HepG2 (cell line): ENCODE measurements at regions not wholly inside any gene's neighbourhood (a gene's known extent, or its start where the extent isn't known, plus 50 kb on each side); places are given as distances from the start of the nearest gene placed in this dataset.

Source experiments
- ATAC-seq: fragments of 200-7000 bp; cut with Tn5 transposase; 3 replicates; pipeline ENCODE4 v1.9.1; 2020; ENCODE audit warnings: mild to moderate bottlenecking, moderate library complexity
- BruUV-seq: library from RNA; stranded (reverse); fragments of 400-500 nt; replicated peaks from 2 replicates; lab custom pipeline; 2021; lab: Mats Ljungman, UMichigan
- CTCF ChIA-PET: fragments of 300-600 bp; formaldehyde crosslinking; extraction: SDS; loops from one replicate; lab custom pipeline; 2021; ENCODE audit warnings: low total read pairs, inconsistent platforms, low intra/inter-chr PET ratio; lab: Yijun Ruan, JAX
- POLR2A ChIA-PET: fragments of 350-600 bp; sonication (Branson Sonifier 250); formaldehyde crosslinking; loops from one replicate; lab custom pipeline; 2020; ENCODE audit warnings: antibody characterized with exemption, inconsistent platforms; lab: Yijun Ruan, JAX
- DNase-seq: peaks from one replicate; pipeline ENCODE4 v3.0.0-alpha.2; 2015; ENCODE audit warnings: low spot score
- FAIRE-seq: peaks from 3 replicates; lab custom pipeline; 2011; peaks lifted over from hg19 to GRCh38; lab: Jason Lieb, UNC
- H2AFZ ChIP-seq: one replicate; pipeline ENCODE4 v1.6.1; 2011; ENCODE audit warnings: low read length, inconsistent platforms
- H3K27ac ChIP-seq: fragments of 300-600 bp; 3 replicates; pipeline ENCODE4 v1.8.0; 2011; ENCODE audit warnings: mixed run types, mild to moderate bottlenecking, mixed read lengths, low read length, inconsistent platforms; ENCODE audit not compliant: insufficient read depth; ENCODE audit errors: extremely low read length
- H3K27me3 ChIP-seq, 2 experiments: fragments of 200-600 bp in 1 of 2; 2 replicates in 1 of 2; 3 replicates in 1 of 2; pipeline versions ENCODE4 v1.6.0 to v1.8.0; 2011; ENCODE audit warnings: low read length in 2 of 2, mild to moderate bottlenecking in 2 of 2, moderate library complexity in 2 of 2, inconsistent platforms in 1 of 2; ENCODE audit not compliant: insufficient read depth in 2 of 2, control insufficient read depth in 1 of 2
- H3K36me3 ChIP-seq, 2 experiments: fragments of 200-600 bp in 1 of 2; replicated peaks in 1 of 2; 2 replicates in 1 of 2; 3 replicates in 1 of 2; pipeline versions ENCODE4 v1.5.1 to v1.8.0; 2011; ENCODE audit warnings: low read length in 2 of 2, inconsistent platforms in 1 of 2; ENCODE audit not compliant: insufficient read depth in 2 of 2, control insufficient read depth in 1 of 2
- H3K4me1 ChIP-seq: 2 replicates; pipeline ENCODE4 v1.5.1; 2012; ENCODE audit warnings: low read length, inconsistent platforms; ENCODE audit not compliant: insufficient read depth
- H3K4me2 ChIP-seq: 2 replicates; pipeline ENCODE4 v1.6.0; 2011; ENCODE audit warnings: low read depth, low read length, inconsistent platforms
- H3K4me3 ChIP-seq, 3 experiments: fragments of 200-600 bp in 1 of 3; sonication (generic), shearing (Covaris generic) in 1 of 3; replicated peaks in 1 of 3; 2 replicates each; pipeline ENCODE4 v1.5.1; 2011 to 2016; ENCODE audit warnings: low read length in 3 of 3, inconsistent platforms in 2 of 3, low read depth in 2 of 3, mild to moderate bottlenecking in 2 of 3, control low read depth in 1 of 3, mixed read lengths in 1 of 3; ENCODE audit not compliant: insufficient read depth in 1 of 3
- H3K79me2 ChIP-seq: one replicate; pipeline ENCODE4 v1.6.1; 2011; ENCODE audit warnings: low read length, inconsistent platforms; ENCODE audit not compliant: insufficient read depth
- H3K9ac ChIP-seq: 2 replicates; pipeline ENCODE4 v1.6.0; 2011; ENCODE audit warnings: mild to moderate bottlenecking, low read depth, low read length, inconsistent platforms; ENCODE audit not compliant: insufficient read depth
- H3K9me3 ChIP-seq: 2 replicates; pipeline ENCODE4 v1.5.1; 2012; ENCODE audit warnings: mild to moderate bottlenecking, low read length
- H4K20me1 ChIP-seq: 2 replicates; pipeline ENCODE4 v1.6.0; 2011; ENCODE audit warnings: inconsistent platforms, mild to moderate bottlenecking, low read length, moderate library complexity; ENCODE audit not compliant: insufficient read depth
- ARID2 ChIP-seq: sonication (generic); formaldehyde crosslinking; IDR thresholded peaks from 2 replicates; pipeline ENCODE4 v1.8.1; 2022; ENCODE audit warnings: mild to moderate bottlenecking, missing genetic modification reagents, borderline replicate concordance
- KLF6 ChIP-seq: IDR thresholded peaks from 2 replicates; pipeline ENCODE4 v1.8.0; 2016; ENCODE audit warnings: missing biosample characterization, missing genetic modification reagents
- NFYB ChIP-seq: sonication (generic); formaldehyde crosslinking; IDR thresholded peaks from 2 replicates; pipeline ENCODE4 v1.4.0; 2020; ENCODE audit warnings: missing genetic modification reagents
- PRMT3 ChIP-seq: sonication (generic); formaldehyde crosslinking; IDR thresholded peaks from 2 replicates; pipeline ENCODE4 v1.8.1; 2022; ENCODE audit warnings: low read depth, mild to moderate bottlenecking, moderate library complexity, missing genetic modification reagents, borderline replicate concordance
- TCF7L2 ChIP-seq: IDR thresholded peaks from 2 replicates; pipeline ENCODE4 v1.6.1; 2011; ENCODE audit warnings: mild to moderate bottlenecking, low read depth, low read length, moderate library complexity
- ZNF441 ChIP-seq: sonication (generic); formaldehyde crosslinking; IDR thresholded peaks from 2 replicates; pipeline ENCODE4 v1.7.0; 2021; ENCODE audit warnings: missing genetic modification reagents, borderline replicate concordance
- ZNF773 ChIP-seq: sonication (generic); formaldehyde crosslinking; IDR thresholded peaks from 2 replicates; pipeline ENCODE4 v1.4.0; 2020; ENCODE audit warnings: missing genetic modification reagents, borderline replicate concordance
- WGBS: methylation state at CpG from one replicate; pipeline ENCODE4 v1.1.6; 2017; ENCODE audit warnings: low lambda C conversion rate; 5-methylcytosine and 5-hydroxymethylcytosine counted together
- in situ Hi-C: cut with HindIII; loops from 2 replicates; pipeline ENCODE4 v1.10.0; 2017; ENCODE audit warnings: low pct_unique_long_range_greater_than_20kb; ENCODE audit not compliant: extremely low pct_ligation_motif_present
- intact Hi-C: fragments of 100-400 bp; cut with micrococcal nuclease; formaldehyde crosslinking; loops from one replicate; pipeline ENCODE4 v1.10.0; 2022; ENCODE audit not compliant: unreplicated experiment
- TF ChIP-seq, protein P1 (sequence below): sonication (generic); formaldehyde crosslinking; IDR thresholded peaks from 2 replicates; pipeline ENCODE4 v1.8.1; 2023; ENCODE audit warnings: mild to moderate bottlenecking, inconsistent platforms, moderate library complexity, missing genetic modification reagents, borderline replicate concordance
- TF ChIP-seq, protein P2 (sequence below): sonication (generic); formaldehyde crosslinking; IDR thresholded peaks from 2 replicates; pipeline ENCODE4 v1.4.0; 2020; ENCODE audit warnings: missing genetic modification reagents, mild to moderate bottlenecking, borderline replicate concordance

DNA sequence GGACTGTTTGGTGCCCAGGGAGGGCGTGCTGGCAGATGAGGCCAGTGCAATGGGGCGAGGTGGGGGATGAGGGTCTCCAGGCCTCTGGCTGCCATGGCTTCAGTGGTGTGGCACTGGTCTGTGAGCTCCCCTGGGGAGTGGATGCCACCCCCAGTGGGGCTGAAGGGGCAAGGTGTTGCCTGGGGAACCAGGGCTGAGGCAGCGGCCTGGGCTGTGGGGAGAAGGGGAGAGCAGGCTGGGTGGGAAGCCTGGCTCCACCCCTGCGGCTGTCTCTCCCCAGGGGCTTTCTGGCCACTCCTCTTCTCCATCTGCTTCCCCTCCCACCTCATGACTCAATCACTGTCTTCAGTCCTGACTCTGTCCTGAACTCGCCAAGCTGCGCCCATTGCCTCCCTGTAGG, 88.4 kb upstream of the TLE3 start:
- Histone ChIP-seq H4K20me1 (no peaks in the 10 kb centered on the region), H3K4me2 (no peak overlapping the region), H3K4me3 (no peak overlapping the region), H2AFZ (no peak overlapping the region), H3K9me3 (no peaks in the 10 kb centered on the region), H3K36me3 (no peaks in the 10 kb centered on the region), H3K79me2 (no peaks in the 10 kb centered on the region), H3K9ac (no peak overlapping the region), H3K27ac (no peak overlapping the region), H3K27me3 (peaks cover 1 to 47% of the 10 kb centered on the region in 2 experiments; a peak in 3 of 5 replicates), H3K4me1 (peaks cover 18% of the 10 kb centered on the region)
- DNase-seq (no peak), FAIRE-seq (no peak), ATAC-seq (no peak)
- in situ Hi-C loops: no loop called here
- CTCF ChIA-PET: no interaction called here
- BruUV-seq: no TSS peak
- intact Hi-C loops: no loop called here
- 66% methylated on average over 5 of the region's 6 CpGs for WGBS
- TF ChIP-seq, protein P1, sequence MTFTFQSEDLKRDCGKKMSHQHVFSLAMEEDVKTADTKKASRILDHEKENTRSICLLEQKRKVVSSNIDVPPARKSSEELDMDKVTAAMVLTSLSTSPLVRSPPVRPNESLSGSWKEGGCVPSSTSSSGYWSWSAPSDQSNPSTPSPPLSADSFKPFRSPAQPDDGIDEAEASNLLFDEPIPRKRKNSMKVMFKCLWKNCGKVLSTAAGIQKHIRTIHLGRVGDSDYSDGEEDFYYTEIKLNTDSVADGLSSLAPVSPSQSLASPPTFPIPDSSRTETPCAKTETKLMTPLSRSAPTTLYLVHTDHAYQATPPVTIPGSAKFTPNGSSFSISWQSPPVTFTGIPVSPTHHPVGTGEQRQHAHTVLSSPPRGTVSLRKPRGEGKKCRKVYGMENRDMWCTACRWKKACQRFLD: no peak
- POLR2A ChIA-PET: no interaction called here

DNA sequence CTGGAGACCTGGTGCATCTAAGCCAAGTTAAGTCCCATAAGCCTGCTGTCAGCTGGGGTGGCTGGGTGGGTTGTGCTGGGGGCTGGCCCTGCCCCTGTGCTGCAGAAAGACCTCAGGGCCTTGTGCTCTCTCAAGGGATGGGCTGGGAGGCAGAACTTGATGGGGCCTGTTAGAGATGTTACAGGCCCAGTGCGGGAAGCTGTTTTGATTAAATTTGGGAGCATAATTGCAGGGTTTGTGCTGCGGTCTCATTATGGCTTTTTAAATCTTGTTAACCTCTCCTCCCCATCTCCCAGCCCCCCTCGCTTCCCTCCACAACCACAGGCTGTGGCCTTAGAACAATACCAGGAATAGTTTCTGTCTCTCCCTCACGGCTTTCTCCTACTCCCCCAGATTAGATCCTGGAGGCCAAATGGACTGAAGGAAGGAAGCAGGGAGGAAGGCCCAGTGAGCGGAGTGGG, 87.6 kb upstream of the TLE3 start:
- BruUV-seq: no TSS peak
- Histone ChIP-seq H3K79me2 (no peaks in the 10 kb centered on the region), H3K9ac (no peak overlapping the region), H4K20me1 (no peaks in the 10 kb centered on the region), H3K9me3 (no peaks in the 10 kb centered on the region), H2AFZ (no peak overlapping the region), H3K27me3 (peaks cover 1 to 55% of the 10 kb centered on the region in 2 experiments; a peak in 3 of 5 replicates), H3K4me1 (peaks cover 16% of the 10 kb centered on the region), H3K4me3 (no peak overlapping the region), H3K36me3 (no peaks in the 10 kb centered on the region), H3K27ac (no peak overlapping the region), H3K4me2 (no peak overlapping the region)
- ChIA-PET CTCF (no interaction called here), POLR2A (no interaction called here)
- in situ Hi-C loops: no loop called here
- DNase-seq (no peak), ATAC-seq (no peak), FAIRE-seq (no peak)
- 66% methylated on average over 5 of the region's 5 CpGs for WGBS
- intact Hi-C loops: no loop called here
- TF ChIP-seq ARID2 (CRISPR knock-in tag) (no peak), PRMT3 (CRISPR knock-in tag) (no peak), TCF7L2 (no peak), ZNF441 (CRISPR knock-in tag) (no peak), NFYB (no peak), KLF6 (CRISPR knock-in tag) (no peak), ZNF773 (CRISPR knock-in tag) (no peak)
- TF ChIP-seq, protein P2, sequence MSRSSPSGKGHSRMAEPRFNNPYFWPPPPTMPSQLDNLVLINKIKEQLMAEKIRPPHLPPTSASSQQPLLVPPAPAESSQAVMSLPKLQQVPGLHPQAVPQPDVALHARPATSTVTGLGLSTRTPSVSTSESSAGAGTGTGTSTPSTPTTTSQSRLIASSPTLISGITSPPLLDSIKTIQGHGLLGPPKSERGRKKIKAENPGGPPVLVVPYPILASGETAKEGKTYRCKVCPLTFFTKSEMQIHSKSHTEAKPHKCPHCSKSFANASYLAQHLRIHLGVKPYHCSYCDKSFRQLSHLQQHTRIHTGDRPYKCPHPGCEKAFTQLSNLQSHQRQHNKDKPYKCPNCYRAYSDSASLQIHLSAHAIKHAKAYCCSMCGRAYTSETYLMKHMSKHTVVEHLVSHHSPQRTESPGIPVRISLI (CRISPR knock-in tag): no peak
